NCI-H345 treated with DMSO at 0.1 percent for 48 hours (cell line): ENCODE measurements at regions not wholly inside any gene's neighbourhood (a gene's known extent, or its start where the extent isn't known, plus 50 kb on each side); places are given as distances from the start of the nearest gene placed in this dataset.

ENCODE experiments used
- DNase-seq: peaks from one replicate; lab custom pipeline; 2025; ENCODE audit not compliant: unreplicated experiment; lab: John Stamatoyannopoulos, UW

- no peak for DNase-seq
These were observed 164.4 kb upstream of the POF1B start for GRCh38 chrX:85543866-85544265.

- peak; percentile 12 for DNase-seq
These were observed 149.7 kb upstream of the POF1B start for GRCh38 chrX:85529141-85529540.

- no peak for DNase-seq
These were observed 138.7 kb upstream of the POF1B start for GRCh38 chrX:85517994-85518718.

GRCh38 chrX:85516131-85516530 is 136.7 kb upstream of the POF1B start:
- no peak for DNase-seq

- DNase-seq, result no peak
These were observed 127.4 kb upstream of the POF1B start for GRCh38 chrX:85506871-85507270.

GRCh38 chrX:85505801-85506200 is 126.3 kb upstream of the POF1B start:
- no peak for DNase-seq

- DNase-seq, result no peak
These were observed 124.9 kb upstream of the POF1B start for GRCh38 chrX:85504381-85504780.

- DNase-seq, result peak; percentile 6
These were observed 124.0 kb upstream of the POF1B start for GRCh38 chrX:85503258-85504158.

GRCh38 chrX:85501349-85501748 is 121.9 kb upstream of the POF1B start:
- DNase-seq, result no peak

GRCh38 chrX:85499400-85499799 is 119.9 kb upstream of the POF1B start:
- DNase-seq, result no peak

GRCh38 chrX:85493821-85494220 is 114.4 kb upstream of the POF1B start:
- no peak for DNase-seq

GRCh38 chrX:85454295-85454694 is 74.8 kb upstream of the POF1B start:
- no peak for DNase-seq

- DNase-seq, result no peak
These were observed 65.1 kb upstream of the POF1B start for GRCh38 chrX:85444613-85445012.
